ENCODE measurements at regions not wholly inside any gene's neighbourhood (a gene's known extent, or its start where the extent isn't known, plus 50 kb on each side); places are given as distances from the start of the nearest gene placed in this dataset.
"Not testable (repeated sequence)": the region's sequence is repeated elsewhere in the genome, so short reads cannot be mapped to it uniquely, and the experiment has no call there.

GRCh38 chr14:43090380-43090779 lies 1416.7 kb downstream of the FSCB start:
- H3K4me3 ChIP-seq (replicated peaks in 1 of 4; ENCODE audit: control extremely low read depth in 1 of 4, insufficient read depth in 1 of 4, low read depth in 3 of 4, low read length in 4 of 4) = no peak overlapping the region
- no peak overlapping the region for H3K4me2 ChIP-seq (ENCODE audit: extremely low read depth, insufficient read depth, low read length)
- TF ChIP-seq EZH2 (IDR thresholded peaks at IDR 0.05; ENCODE audit: low read length, missing control alignments) (no peak), CTCF (conservative IDR thresholded peaks at IDR 0.05 in 1 of 2, IDR thresholded peaks at IDR 0.05 in 1 of 2; ENCODE audit: low read depth in 1 of 2, low read length in 2 of 2) (no peak)
- no peaks in the 10 kb centered on the region for H3K4me1 ChIP-seq (ENCODE audit: control insufficient read depth, extremely low read depth, insufficient read depth, low read length)
- H3K27ac ChIP-seq (ENCODE audit: insufficient read depth, low read length) = no peak overlapping the region
- H3K27me3 ChIP-seq (ENCODE audit: control insufficient read depth, insufficient read depth, low read length) = no peaks in the 10 kb centered on the region
- no peaks in the 10 kb centered on the region for H3K9me3 ChIP-seq (ENCODE audit: control insufficient read depth, insufficient read depth, low read depth, low read length)
- H2AFZ ChIP-seq (ENCODE audit: low read length) = no peak overlapping the region
- no peak for DNase-seq (ENCODE audit: low read depth in 2 of 2)
- H3K36me3 ChIP-seq (ENCODE audit: control insufficient read depth, insufficient read depth, low read length) = no peaks in the 10 kb centered on the region
- H3K9ac ChIP-seq (ENCODE audit: insufficient read depth, low read length) = no peak overlapping the region
- H4K20me1 ChIP-seq (ENCODE audit: control insufficient read depth, extremely low read depth, insufficient read depth, low read length) = no peaks in the 10 kb centered on the region
- H3K79me2 ChIP-seq (ENCODE audit: control insufficient read depth, insufficient read depth, low read length) = no peaks in the 10 kb centered on the region

GRCh38 chr14:43087666-43088065 lies 1419.4 kb downstream of the FSCB start:
- Histone ChIP-seq H3K4me1 (ENCODE audit: control insufficient read depth, extremely low read depth, insufficient read depth, low read length) (no peaks in the 10 kb centered on the region), H3K27me3 (ENCODE audit: control insufficient read depth, insufficient read depth, low read length) (no peaks in the 10 kb centered on the region), H2AFZ (ENCODE audit: low read length) (no peak overlapping the region), H3K36me3 (ENCODE audit: control insufficient read depth, insufficient read depth, low read length) (no peaks in the 10 kb centered on the region), H4K20me1 (ENCODE audit: control insufficient read depth, extremely low read depth, insufficient read depth, low read length) (no peaks in the 10 kb centered on the region), H3K4me2 (ENCODE audit: extremely low read depth, insufficient read depth, low read length) (no peak overlapping the region), H3K9me3 (ENCODE audit: control insufficient read depth, insufficient read depth, low read depth, low read length) (no peaks in the 10 kb centered on the region), H3K79me2 (ENCODE audit: control insufficient read depth, insufficient read depth, low read length) (no peaks in the 10 kb centered on the region), H3K4me3 (replicated peaks in 1 of 4; ENCODE audit: control extremely low read depth in 1 of 4, insufficient read depth in 1 of 4, low read depth in 3 of 4, low read length in 4 of 4) (no peak overlapping the region), H3K27ac (ENCODE audit: insufficient read depth, low read length) (no peak overlapping the region), H3K9ac (ENCODE audit: insufficient read depth, low read length) (no peak overlapping the region)
- no peak for DNase-seq (ENCODE audit: low read depth in 2 of 2)
- TF ChIP-seq EZH2 (IDR thresholded peaks at IDR 0.05; ENCODE audit: low read length, missing control alignments) = no peak
- TF ChIP-seq CTCF (conservative IDR thresholded peaks at IDR 0.05 in 1 of 2, IDR thresholded peaks at IDR 0.05 in 1 of 2; ENCODE audit: low read depth in 1 of 2, low read length in 2 of 2) = no peak

GRCh38 chr14:43085819-43086218 lies 1421.3 kb downstream of the FSCB start:
- Histone ChIP-seq H3K27me3 (ENCODE audit: control insufficient read depth, insufficient read depth, low read length) (no peaks in the 10 kb centered on the region), H3K4me1 (ENCODE audit: control insufficient read depth, extremely low read depth, insufficient read depth, low read length) (no peaks in the 10 kb centered on the region), H3K4me2 (ENCODE audit: extremely low read depth, insufficient read depth, low read length) (no peak overlapping the region), H3K36me3 (ENCODE audit: control insufficient read depth, insufficient read depth, low read length) (no peaks in the 10 kb centered on the region), H3K79me2 (ENCODE audit: control insufficient read depth, insufficient read depth, low read length) (no peaks in the 10 kb centered on the region), H2AFZ (ENCODE audit: low read length) (no peak overlapping the region), H3K27ac (ENCODE audit: insufficient read depth, low read length) (no peak overlapping the region), H3K4me3 (replicated peaks in 1 of 4; ENCODE audit: control extremely low read depth in 1 of 4, insufficient read depth in 1 of 4, low read depth in 3 of 4, low read length in 4 of 4) (no peak overlapping the region), H4K20me1 (ENCODE audit: control insufficient read depth, extremely low read depth, insufficient read depth, low read length) (no peaks in the 10 kb centered on the region), H3K9ac (ENCODE audit: insufficient read depth, low read length) (no peak overlapping the region), H3K9me3 (ENCODE audit: control insufficient read depth, insufficient read depth, low read depth, low read length) (no peaks in the 10 kb centered on the region)
- no peak for DNase-seq (ENCODE audit: low read depth in 2 of 2)
- TF ChIP-seq EZH2 (IDR thresholded peaks at IDR 0.05; ENCODE audit: low read length, missing control alignments) (no peak), CTCF (conservative IDR thresholded peaks at IDR 0.05 in 1 of 2, IDR thresholded peaks at IDR 0.05 in 1 of 2; ENCODE audit: low read depth in 1 of 2, low read length in 2 of 2) (no peak)

GRCh38 chr14:43067372-43067771 lies 1439.7 kb downstream of the FSCB start:
- H3K9ac ChIP-seq (ENCODE audit: insufficient read depth, low read length); H3K4me2 ChIP-seq (ENCODE audit: extremely low read depth, insufficient read depth, low read length); DNase-seq (ENCODE audit: low read depth in 2 of 2); H3K27me3 ChIP-seq (ENCODE audit: control insufficient read depth, insufficient read depth, low read length); H3K4me3 ChIP-seq (replicated peaks in 1 of 4; ENCODE audit: control extremely low read depth in 1 of 4, insufficient read depth in 1 of 4, low read depth in 3 of 4, low read length in 4 of 4); H2AFZ ChIP-seq (ENCODE audit: low read length); H4K20me1 ChIP-seq (ENCODE audit: control insufficient read depth, extremely low read depth, insufficient read depth, low read length); H3K36me3 ChIP-seq (ENCODE audit: control insufficient read depth, insufficient read depth, low read length); H3K4me1 ChIP-seq (ENCODE audit: control insufficient read depth, extremely low read depth, insufficient read depth, low read length); H3K79me2 ChIP-seq (ENCODE audit: control insufficient read depth, insufficient read depth, low read length); H3K9me3 ChIP-seq (ENCODE audit: control insufficient read depth, insufficient read depth, low read depth, low read length); H3K27ac ChIP-seq (ENCODE audit: insufficient read depth, low read length): not testable (repeated sequence)
